H9 (cell line): ENCODE measurements at regions not wholly inside any gene's neighbourhood (a gene's known extent, or its start where the extent isn't known, plus 50 kb on each side); places are given as distances from the start of the nearest gene placed in this dataset.

Experiments
- DNase-seq: peaks from one replicate; pipeline ENCODE4 v3.0.0-alpha.2; 2017
- H2AFZ ChIP-seq: one replicate; pipeline ENCODE4 v1.6.1; 2013; ENCODE audit warnings: mild to moderate bottlenecking, low read length, control low read depth, moderate library complexity
- H2AK5ac ChIP-seq: 2 replicates; pipeline ENCODE4 v1.6.1; 2013; ENCODE audit warnings: low read length, control low read depth, mixed read lengths; ENCODE audit not compliant: insufficient read length
- H2BK120ac ChIP-seq: one replicate; pipeline ENCODE4 v1.6.1; 2013; ENCODE audit warnings: low read depth, mild to moderate bottlenecking, low read length, control low read depth, inconsistent platforms; ENCODE audit not compliant: poor library complexity, severe bottlenecking
- H2BK12ac ChIP-seq: 2 replicates; pipeline ENCODE4 v1.6.1; 2013; ENCODE audit warnings: low read length, control low read depth, mixed read lengths, low read depth; ENCODE audit not compliant: insufficient read length
- H2BK15ac ChIP-seq: 2 replicates; pipeline ENCODE4 v1.6.1; 2013; ENCODE audit warnings: low read depth, low read length, control low read depth
- H2BK20ac ChIP-seq: one replicate; pipeline ENCODE4 v1.6.1; 2013; ENCODE audit warnings: low read depth, mild to moderate bottlenecking, low read length, control low read depth, inconsistent platforms; ENCODE audit not compliant: poor library complexity, severe bottlenecking
- H2BK5ac ChIP-seq: 2 replicates; pipeline ENCODE4 v1.6.1; 2013; ENCODE audit warnings: low read length, control low read depth, mixed read lengths; ENCODE audit not compliant: insufficient read length
- H3K14ac ChIP-seq: 2 replicates; pipeline ENCODE4 v1.6.1; 2013; ENCODE audit warnings: low read length, control low read depth; ENCODE audit not compliant: insufficient read depth
- H3K18ac ChIP-seq: 2 replicates; pipeline ENCODE4 v1.6.1; 2013; ENCODE audit warnings: low read depth, mild to moderate bottlenecking, mixed read lengths, low read length, control low read depth; ENCODE audit not compliant: insufficient read length
- H3K23ac ChIP-seq: 2 replicates; pipeline ENCODE4 v1.6.1; 2013; ENCODE audit warnings: low read length, control low read depth, mixed read lengths, low read depth; ENCODE audit not compliant: insufficient read length
- H3K23me2 ChIP-seq: 2 replicates; pipeline ENCODE4 v1.6.1; 2013; ENCODE audit warnings: low read depth, mild to moderate bottlenecking, mixed read lengths, low read length, control low read depth; ENCODE audit not compliant: insufficient read length, poor library complexity, severe bottlenecking
- H3K27ac ChIP-seq: 2 replicates; pipeline ENCODE4 v1.5.1; 2013; ENCODE audit warnings: low read length, control low read depth, mixed read lengths, low read depth; ENCODE audit not compliant: insufficient read length
- H3K27me3 ChIP-seq: 2 replicates; pipeline ENCODE4 v1.6.1; 2013; ENCODE audit warnings: low read length, control low read depth, inconsistent platforms; ENCODE audit not compliant: insufficient read depth
- H3K4ac ChIP-seq: 2 replicates; pipeline ENCODE4 v1.6.1; 2013; ENCODE audit warnings: low read depth, mild to moderate bottlenecking, control low read depth, inconsistent platforms, low read length, moderate library complexity
- H3K4me1 ChIP-seq: 2 replicates; pipeline ENCODE4 v1.6.1; 2013; ENCODE audit warnings: low read length, control low read depth, inconsistent platforms; ENCODE audit not compliant: insufficient read depth
- H3K4me2 ChIP-seq: 2 replicates; pipeline ENCODE4 v1.6.1; 2013; ENCODE audit warnings: low read length, control low read depth, mixed read lengths; ENCODE audit not compliant: insufficient read length, insufficient read depth
- H3K56ac ChIP-seq: 2 replicates; pipeline ENCODE4 v1.6.1; 2013; ENCODE audit warnings: low read depth, mild to moderate bottlenecking, mixed read lengths, low read length, control low read depth; ENCODE audit not compliant: insufficient read length
- H3K79me1 ChIP-seq: 2 replicates; pipeline ENCODE4 v1.6.1; 2013; ENCODE audit warnings: low read depth, mild to moderate bottlenecking, moderate library complexity, low read length, control low read depth, inconsistent platforms; ENCODE audit not compliant: insufficient read depth, poor library complexity, severe bottlenecking
- H3K79me2 ChIP-seq: 2 replicates; pipeline ENCODE4 v1.6.1; 2013; ENCODE audit warnings: low read length, control low read depth, inconsistent platforms; ENCODE audit not compliant: insufficient read depth
- H3K9ac ChIP-seq: 2 replicates; pipeline ENCODE4 v1.6.1; 2013; ENCODE audit warnings: low read length, control low read depth, mixed read lengths; ENCODE audit not compliant: insufficient read length; ENCODE audit errors: extremely low read depth
- H3K9me3 ChIP-seq: one replicate; pipeline ENCODE4 v1.6.1; 2013; ENCODE audit warnings: low read depth, low read length, inconsistent platforms; ENCODE audit not compliant: control insufficient read depth
- H3T11ph ChIP-seq: one replicate; pipeline ENCODE4 v1.6.1; 2013; ENCODE audit warnings: mild to moderate bottlenecking, low read length, control low read depth, inconsistent platforms
- H4K20me1 ChIP-seq: one replicate; pipeline ENCODE4 v1.6.1; 2013; ENCODE audit not compliant: control insufficient read depth, insufficient read length, insufficient read depth
- H4K5ac ChIP-seq: 2 replicates; pipeline ENCODE4 v1.6.1; 2013; ENCODE audit warnings: low read depth, mild to moderate bottlenecking, mixed read lengths, low read length, control low read depth; ENCODE audit not compliant: insufficient read length
- H4K8ac ChIP-seq: replicated peaks from 2 replicates; pipeline ENCODE4 v1.6.1; 2013; ENCODE audit warnings: low read length, control low read depth, mixed read lengths, low read depth; ENCODE audit not compliant: insufficient read length
- H4K91ac ChIP-seq: 2 replicates; pipeline ENCODE4 v1.6.1; 2013; ENCODE audit warnings: low read depth, mild to moderate bottlenecking, moderate library complexity, mixed read lengths, low read length, control low read depth; ENCODE audit not compliant: insufficient read length
- H3K27ac Mint-ChIP-seq, 3 experiments: 2 replicates in 2 of 3; 3 replicates in 1 of 3; pipeline ENCODE4 v1.8.0; 2020 to 2021; ENCODE audit warnings: mixed read lengths in 3 of 3, mild to moderate bottlenecking in 1 of 3, moderate library complexity in 1 of 3
- H3K27me3 Mint-ChIP-seq: 2 replicates; pipeline ENCODE4 v1.8.0; 2021; ENCODE audit warnings: low read depth, mild to moderate bottlenecking, moderate library complexity, mixed read lengths
- H3K36me3 Mint-ChIP-seq, 3 experiments: 2 replicates in 2 of 3; 3 replicates in 1 of 3; pipeline ENCODE4 v1.8.0; 2020 to 2021; ENCODE audit warnings: low read depth in 3 of 3, mixed read lengths in 3 of 3; ENCODE audit not compliant: insufficient read depth in 1 of 3
- H3K4me1 Mint-ChIP-seq, 2 experiments: 2 replicates each; pipeline ENCODE4 v1.8.0; 2020; ENCODE audit warnings: mixed read lengths in 2 of 2
- H3K4me3 Mint-ChIP-seq, 2 experiments: 2 replicates in 1 of 2; 3 replicates in 1 of 2; pipeline ENCODE4 v1.8.0; 2020 to 2021; ENCODE audit warnings: mild to moderate bottlenecking in 2 of 2, mixed read lengths in 2 of 2, moderate library complexity in 1 of 2
- H3K9me3 Mint-ChIP-seq, 2 experiments: 2 replicates in 1 of 2; 3 replicates in 1 of 2; pipeline ENCODE4 v1.8.0; 2020; ENCODE audit warnings: mild to moderate bottlenecking in 2 of 2, mixed read lengths in 2 of 2, moderate library complexity in 1 of 2
- WGBS: extraction: QIAGEN DNeasy Blood & Tissue Kit; methylation state at CpG from one replicate; pipeline ENCODE4 v1.1.7; 2013; ENCODE audit warnings: missing lambda C conversion rate, low lambda C conversion rate, mixed read lengths; ENCODE audit not compliant: insufficient read length; ENCODE audit errors: extremely low coverage; 5-methylcytosine and 5-hydroxymethylcytosine counted together
- TF ChIP-seq, protein P1 (sequence below): fragments of 200-600 bp; sonication (generic); conservative IDR thresholded peaks from 3 replicates; pipeline ENCODE4 v1.8.0; 2021; ENCODE audit warnings: antibody characterized with exemption, mild to moderate bottlenecking

DNA sequence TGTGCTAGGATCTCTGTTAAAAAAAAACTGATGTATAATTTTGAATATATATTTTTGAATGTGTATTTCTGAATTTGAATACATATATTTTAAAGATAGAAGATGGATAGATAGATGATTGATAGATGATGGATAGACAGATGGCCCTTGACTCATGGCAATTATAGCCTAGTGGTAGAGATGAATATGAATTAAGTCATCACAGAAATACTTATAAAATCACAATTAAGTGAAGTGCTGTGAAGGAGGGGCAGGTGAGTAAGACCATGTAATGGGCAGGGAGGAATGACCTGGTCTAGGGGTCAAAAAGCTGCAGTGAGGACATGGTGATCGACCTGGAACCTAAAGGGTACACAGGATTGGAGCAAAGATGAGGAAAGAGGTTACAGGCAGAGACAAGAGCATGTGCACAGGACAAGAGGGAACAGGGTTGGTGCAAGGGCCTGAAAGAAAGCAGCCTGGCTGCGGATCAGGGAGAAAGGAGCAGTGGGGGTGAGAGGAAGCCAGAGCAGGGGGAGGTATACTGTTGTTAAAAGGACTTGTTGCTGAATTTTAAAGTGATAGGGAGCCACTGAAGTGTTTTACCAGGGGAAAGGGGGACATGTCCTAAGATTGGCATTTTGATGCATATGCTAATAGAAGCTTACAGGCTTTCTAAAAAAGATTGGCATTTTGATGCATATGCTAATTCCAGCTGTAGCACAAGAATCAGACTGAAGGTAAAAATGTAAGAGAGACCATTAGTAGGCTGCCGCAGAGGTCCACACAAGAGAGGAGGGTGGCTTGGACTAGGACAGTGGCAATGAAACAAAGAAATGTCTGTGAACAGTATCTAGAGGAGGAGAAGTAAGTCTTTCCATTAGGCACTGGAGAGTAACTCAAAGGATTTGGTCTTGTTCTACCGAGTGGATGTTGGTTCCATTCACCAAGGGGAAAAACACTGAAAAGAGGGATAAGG is 527.8 kb downstream of the AGTPBP1 start:
- Histone ChIP-seq H3K9ac (no peak overlapping the region), H3K56ac (no peak overlapping the region), H3K4me1 (no peaks in the 10 kb centered on the region), H3K79me2 (no peaks in the 10 kb centered on the region), H2BK20ac (no peak overlapping the region), H2AFZ (no peak overlapping the region), H3K9me3 (no peaks in the 10 kb centered on the region), H4K20me1 (no peaks in the 10 kb centered on the region), H2AK5ac (no peak overlapping the region), H3T11ph (no peak overlapping the region), H3K27me3 (no peaks in the 10 kb centered on the region), H3K4me2 (peak overlapping the region; percentile 2), H3K14ac (no peak overlapping the region), H4K5ac (no peak overlapping the region), H3K79me1 (no peaks in the 10 kb centered on the region), H4K91ac (no peak overlapping the region), H2BK5ac (no peak overlapping the region), H3K23me2 (no peaks in the 10 kb centered on the region), H3K18ac (no peak overlapping the region), H4K8ac (no peak overlapping the region), H3K23ac (no peak overlapping the region), H3K27ac (no peak overlapping the region), H3K4ac (no peak overlapping the region), H2BK120ac (no peak overlapping the region), H2BK15ac (no peak overlapping the region), H2BK12ac (no peak overlapping the region)
- TF ChIP-seq, protein P1, sequence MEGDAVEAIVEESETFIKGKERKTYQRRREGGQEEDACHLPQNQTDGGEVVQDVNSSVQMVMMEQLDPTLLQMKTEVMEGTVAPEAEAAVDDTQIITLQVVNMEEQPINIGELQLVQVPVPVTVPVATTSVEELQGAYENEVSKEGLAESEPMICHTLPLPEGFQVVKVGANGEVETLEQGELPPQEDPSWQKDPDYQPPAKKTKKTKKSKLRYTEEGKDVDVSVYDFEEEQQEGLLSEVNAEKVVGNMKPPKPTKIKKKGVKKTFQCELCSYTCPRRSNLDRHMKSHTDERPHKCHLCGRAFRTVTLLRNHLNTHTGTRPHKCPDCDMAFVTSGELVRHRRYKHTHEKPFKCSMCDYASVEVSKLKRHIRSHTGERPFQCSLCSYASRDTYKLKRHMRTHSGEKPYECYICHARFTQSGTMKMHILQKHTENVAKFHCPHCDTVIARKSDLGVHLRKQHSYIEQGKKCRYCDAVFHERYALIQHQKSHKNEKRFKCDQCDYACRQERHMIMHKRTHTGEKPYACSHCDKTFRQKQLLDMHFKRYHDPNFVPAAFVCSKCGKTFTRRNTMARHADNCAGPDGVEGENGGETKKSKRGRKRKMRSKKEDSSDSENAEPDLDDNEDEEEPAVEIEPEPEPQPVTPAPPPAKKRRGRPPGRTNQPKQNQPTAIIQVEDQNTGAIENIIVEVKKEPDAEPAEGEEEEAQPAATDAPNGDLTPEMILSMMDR: no peak
- peaks cover 27 to 43% of the 10 kb centered on the region in 2 experiments for H3K4me1 Mint-ChIP-seq
- peak; percentile 54 for DNase-seq
- H3K27ac Mint-ChIP-seq: peak overlapping the region; percentile 22 to 86 (median 36); a peak in 5 of 7 replicates
- peak overlapping the region in 1 of 2 experiments; percentile 7; a peak in 2 of 5 replicates for H3K4me3 Mint-ChIP-seq
- no peaks in the 10 kb centered on the region for H3K36me3 Mint-ChIP-seq
- no peaks in the 10 kb centered on the region; the same call in 1 of the 2 replicates for H3K27me3 Mint-ChIP-seq
- H3K9me3 Mint-ChIP-seq: no peaks in the 10 kb centered on the region
- WGBS: no CpG with 5 or more reads among the region's 4 CpGs
